Lung (tissue), 11 donors: ENCODE measurements at regions not wholly inside any gene's neighbourhood (a gene's known extent, or its start where the extent isn't known, plus 50 kb on each side); places are given as distances from the start of the nearest gene placed in this dataset.
"Not testable (repeated sequence)": the region's sequence is repeated elsewhere in the genome, so short reads cannot be mapped to it uniquely, and the experiment has no call there.

ENCODE experiments used
- ATAC-seq: fragments of 200-7000 bp; cut with Tn5 transposase; one replicate; pipeline ENCODE4 v1.9.1; 2020; ENCODE audit warnings: moderate number of reproducible peaks; ENCODE audit not compliant: insufficient read depth, low FRiP score
- DNase-seq, 3 donors: peaks; one replicate each; pipeline ENCODE4 v3.0.0-alpha.2; 2013 to 2017
- H3K27ac ChIP-seq, 2 donors: one replicate each; pipeline ENCODE4 v1.5.1; 2013; ENCODE audit warnings: mild to moderate bottlenecking in 2 of 2, moderate library complexity in 2 of 2, control low read depth in 1 of 2, inconsistent platforms in 1 of 2, low read depth in 1 of 2, low read length in 1 of 2
- H3K27me3 ChIP-seq, 3 donors: one replicate each; pipeline ENCODE4 v1.5.1; 2013; ENCODE audit warnings: low read length in 2 of 3; ENCODE audit not compliant: control insufficient read depth in 3 of 3, insufficient read depth in 3 of 3
- H3K36me3 ChIP-seq, 4 donors: one replicate each; pipeline ENCODE4 v1.5.1; 2013; ENCODE audit warnings: low read length in 4 of 4, mild to moderate bottlenecking in 1 of 4, moderate library complexity in 1 of 4; ENCODE audit not compliant: control insufficient read depth in 4 of 4, insufficient read depth in 4 of 4
- H3K4me1 ChIP-seq, 5 donors: one replicate each; pipeline ENCODE4 v1.5.1; 2013; ENCODE audit warnings: low read length in 5 of 5, mild to moderate bottlenecking in 2 of 5, moderate library complexity in 1 of 5; ENCODE audit not compliant: control insufficient read depth in 5 of 5, insufficient read depth in 5 of 5
- H3K4me3 ChIP-seq: one replicate; pipeline ENCODE4 v1.5.1; 2013; ENCODE audit warnings: mild to moderate bottlenecking, control low read depth, moderate library complexity
- H3K9ac ChIP-seq, 2 donors: one replicate each; pipeline ENCODE4 v1.5.1; 2013; ENCODE audit warnings: low read length in 2 of 2, control low read depth in 1 of 2; ENCODE audit not compliant: insufficient read depth in 1 of 2
- H3K9me3 ChIP-seq, 4 donors: one replicate each; pipeline ENCODE4 v1.5.1; 2013; ENCODE audit warnings: low read length in 3 of 4, mild to moderate bottlenecking in 1 of 4, moderate library complexity in 1 of 4; ENCODE audit not compliant: control insufficient read depth in 4 of 4, insufficient read depth in 3 of 4
- WGBS, 2 donors: extraction: QIAGEN DNeasy Blood & Tissue Kit; methylation state at CpG; one replicate each; pipeline ENCODE4 v1.1.7; 2013; 5-methylcytosine and 5-hydroxymethylcytosine counted together
- TF ChIP-seq, protein P1 (sequence below): IDR thresholded peaks from 2 replicates; pipeline ENCODE4 v1.5.1; 2012; ENCODE audit warnings: mild to moderate bottlenecking; ENCODE audit errors: control extremely low read depth, extremely low read depth
- donor health status: control.
- donor health status: control.
- donor health status: Bipolar disorder and iron deficiency.
- donor health status: healthy.
- donor health status: DM: yes; HTN: yes; CAD: no.

DNA sequence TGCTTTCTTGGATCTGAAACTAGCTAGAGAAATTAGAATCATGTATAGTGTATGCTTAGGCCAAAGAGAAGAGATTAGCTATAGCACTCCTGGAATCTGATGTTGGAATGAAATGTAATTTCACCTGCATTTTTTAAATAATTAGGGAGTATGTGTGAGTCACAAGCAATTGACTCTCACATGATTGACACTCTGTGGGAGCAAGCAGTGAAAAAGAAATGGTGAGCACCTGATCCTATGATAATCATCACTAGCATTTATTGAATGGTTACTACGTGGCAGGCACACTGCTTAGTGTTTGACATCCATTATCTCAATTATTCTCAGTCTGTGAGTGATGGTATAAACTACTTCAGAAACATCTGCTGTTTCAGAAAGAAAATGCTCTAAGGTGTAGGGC, 176.6 kb downstream of the NRIP1 start:
- TF ChIP-seq, protein P1, sequence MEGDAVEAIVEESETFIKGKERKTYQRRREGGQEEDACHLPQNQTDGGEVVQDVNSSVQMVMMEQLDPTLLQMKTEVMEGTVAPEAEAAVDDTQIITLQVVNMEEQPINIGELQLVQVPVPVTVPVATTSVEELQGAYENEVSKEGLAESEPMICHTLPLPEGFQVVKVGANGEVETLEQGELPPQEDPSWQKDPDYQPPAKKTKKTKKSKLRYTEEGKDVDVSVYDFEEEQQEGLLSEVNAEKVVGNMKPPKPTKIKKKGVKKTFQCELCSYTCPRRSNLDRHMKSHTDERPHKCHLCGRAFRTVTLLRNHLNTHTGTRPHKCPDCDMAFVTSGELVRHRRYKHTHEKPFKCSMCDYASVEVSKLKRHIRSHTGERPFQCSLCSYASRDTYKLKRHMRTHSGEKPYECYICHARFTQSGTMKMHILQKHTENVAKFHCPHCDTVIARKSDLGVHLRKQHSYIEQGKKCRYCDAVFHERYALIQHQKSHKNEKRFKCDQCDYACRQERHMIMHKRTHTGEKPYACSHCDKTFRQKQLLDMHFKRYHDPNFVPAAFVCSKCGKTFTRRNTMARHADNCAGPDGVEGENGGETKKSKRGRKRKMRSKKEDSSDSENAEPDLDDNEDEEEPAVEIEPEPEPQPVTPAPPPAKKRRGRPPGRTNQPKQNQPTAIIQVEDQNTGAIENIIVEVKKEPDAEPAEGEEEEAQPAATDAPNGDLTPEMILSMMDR: no peak

DNA sequence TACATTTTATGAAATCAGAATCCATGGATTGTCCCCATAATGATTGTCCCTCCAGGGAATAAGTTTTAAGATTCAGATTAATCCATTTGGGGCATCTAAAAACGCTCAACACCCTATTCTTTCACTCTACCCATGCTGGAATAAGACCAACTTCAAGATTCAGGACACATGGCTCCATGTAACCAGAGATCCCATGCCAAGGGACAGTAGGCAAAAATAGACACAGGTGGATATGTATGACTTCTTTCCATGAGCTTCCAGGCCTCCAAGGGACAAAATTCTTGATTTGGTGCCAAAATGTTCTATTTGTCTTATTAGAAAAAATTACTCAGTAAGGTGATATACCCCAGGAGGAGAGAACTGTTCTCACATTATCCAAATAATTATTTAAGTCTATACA, 178.8 kb downstream of the NRIP1 start:
- no peak for ATAC-seq
- H3K4me1 ChIP-seq: peaks cover 0 to 7% (median 2%) of the 10 kb centered on the region in 5 donors
- no peak overlapping the region for H3K4me3 ChIP-seq
- DNase-seq: no peak
- peaks cover 0 to 2% (median 0%) of the 10 kb centered on the region in 4 donors for H3K9me3 ChIP-seq
- H3K9ac ChIP-seq: no peak overlapping the region
- WGBS, 2 donors: 68 to 89% methylated on average over 1 of the region's 1 CpG
- no peaks in the 10 kb centered on the region for H3K27me3 ChIP-seq
- H3K36me3 ChIP-seq: no peaks in the 10 kb centered on the region
- no peak overlapping the region for H3K27ac ChIP-seq
- TF ChIP-seq, protein P1: no peak

More for the DNA sequence above, 176.6 kb downstream of the NRIP1 start:
- Histone ChIP-seq H3K4me3 (no peak overlapping the region), H3K4me1 (peaks cover 0 to 7% (median 2%) of the 10 kb centered on the region in 5 donors), H3K27ac (no peak overlapping the region), H3K9ac (no peak overlapping the region), H3K27me3 (no peaks in the 10 kb centered on the region), H3K36me3 (no peaks in the 10 kb centered on the region), H3K9me3 (peaks cover 0 to 2% (median 0%) of the 10 kb centered on the region in 4 donors)
- ATAC-seq (no peak), DNase-seq (no peak)
- 76 to 90% methylated on average over 1 of the region's 1 CpG for WGBS, 2 donors

DNA sequence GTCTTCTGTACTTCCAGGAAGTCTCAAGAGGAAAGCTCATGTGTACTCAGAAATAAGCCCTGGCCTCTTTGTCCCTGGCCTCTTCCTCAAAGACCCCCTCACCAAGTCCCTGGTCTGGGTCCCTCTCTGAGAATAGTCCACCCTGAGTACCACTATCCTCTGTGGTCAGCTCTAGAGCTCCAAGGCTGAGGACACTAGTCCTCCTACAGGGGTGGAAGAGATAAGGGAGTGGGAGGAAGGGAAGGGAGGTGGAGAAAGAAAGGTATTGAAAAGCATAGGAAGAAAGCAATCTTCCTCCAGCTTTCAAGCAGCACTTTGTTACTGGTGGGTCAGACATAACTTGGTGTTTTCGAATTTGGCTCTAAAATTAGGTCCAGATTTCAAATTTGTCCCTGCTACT, 181.4 kb downstream of the NRIP1 start:
- Histone ChIP-seq H3K27me3 (no peaks in the 10 kb centered on the region), H3K27ac (no peak overlapping the region), H3K9ac (no peak overlapping the region), H3K4me3 (no peak overlapping the region), H3K9me3 (peaks cover 0 to 2% (median 0%) of the 10 kb centered on the region in 4 donors), H3K36me3 (no peaks in the 10 kb centered on the region), H3K4me1 (peaks cover 0 to 7% (median 2%) of the 10 kb centered on the region in 5 donors)
- WGBS, 2 donors: 92 to 93% methylated on average over 1 of the region's 1 CpG
- DNase-seq: no peak
- TF ChIP-seq, protein P1: no peak
- ATAC-seq: no peak

DNA sequence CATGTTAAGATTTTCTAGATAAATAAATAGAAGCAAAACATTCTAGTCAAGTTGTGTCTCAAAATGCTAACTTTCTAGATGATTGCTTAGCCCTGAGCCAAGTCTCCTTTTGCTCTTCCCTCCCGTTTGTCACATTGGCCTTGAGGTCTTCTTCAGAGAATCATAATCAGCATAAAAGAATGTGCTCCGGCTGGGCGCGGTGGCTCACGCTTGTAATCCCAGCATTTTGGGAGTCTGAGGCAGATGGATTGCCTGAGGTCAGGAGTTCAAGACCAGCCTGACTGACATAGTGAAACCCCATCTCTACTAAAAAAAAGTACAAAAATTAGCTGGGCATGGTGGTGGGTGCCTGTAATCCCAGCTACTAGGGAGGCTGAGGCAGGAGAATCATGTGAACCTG, 182.3 kb downstream of the NRIP1 start:
- not testable (repeated sequence) for DNase-seq
- 78 to 94% methylated on average over 5 of the region's 5 CpGs for WGBS, 2 donors

More for the DNA sequence above, 182.3 kb downstream of the NRIP1 start:
- not testable (repeated sequence) for H3K4me3 ChIP-seq, H3K27ac ChIP-seq, H3K27me3 ChIP-seq, H3K36me3 ChIP-seq, H3K9ac ChIP-seq, ATAC-seq, H3K4me1 ChIP-seq, H3K9me3 ChIP-seq
